Liver (tissue), 8 donors: ENCODE measurements at regions not wholly inside any gene's neighbourhood (a gene's known extent, or its start where the extent isn't known, plus 50 kb on each side); places are given as distances from the start of the nearest gene placed in this dataset.

Source experiments
- DNase-seq: peaks from one replicate; pipeline ENCODE4 v3.0.0-alpha.2; 2017; ENCODE audit warnings: low spot score
- H3K27ac ChIP-seq, 2 donors: one replicate each; pipeline ENCODE4 v1.7.0; 2013; ENCODE audit warnings: inconsistent platforms in 2 of 2, low read length in 2 of 2, control low read depth in 1 of 2, low read depth in 1 of 2, mild to moderate bottlenecking in 1 of 2
- H3K27me3 ChIP-seq, 4 donors: one replicate each; pipeline versions ENCODE4 v1.6.1 to v1.7.0; 2013; ENCODE audit warnings: low read length in 3 of 4, inconsistent platforms in 1 of 4, mild to moderate bottlenecking in 1 of 4, moderate library complexity in 1 of 4; ENCODE audit not compliant: control insufficient read depth in 4 of 4, insufficient read depth in 4 of 4
- H3K36me3 ChIP-seq, 4 donors: one replicate each; pipeline versions ENCODE4 v1.6.1 to v1.7.0; 2013; ENCODE audit warnings: low read length in 3 of 4, mild to moderate bottlenecking in 3 of 4, low read depth in 1 of 4, moderate library complexity in 1 of 4; ENCODE audit not compliant: control insufficient read depth in 4 of 4, insufficient read depth in 3 of 4
- H3K4me1 ChIP-seq, 4 donors: one replicate each; pipeline versions ENCODE4 v1.6.1 to v1.7.0; 2013; ENCODE audit warnings: low read length in 3 of 4, mild to moderate bottlenecking in 3 of 4, moderate library complexity in 1 of 4; ENCODE audit not compliant: control insufficient read depth in 4 of 4, insufficient read depth in 4 of 4
- H3K4me3 ChIP-seq, 3 donors: one replicate each; pipeline versions ENCODE4 v1.6.1 to v1.7.0; 2013; ENCODE audit warnings: low read length in 3 of 3, control low read depth in 1 of 3, low read depth in 1 of 3, mild to moderate bottlenecking in 1 of 3
- H3K9ac ChIP-seq, 2 donors: one replicate each; pipeline ENCODE4 v1.7.0; 2013; ENCODE audit warnings: low read length in 2 of 2, mild to moderate bottlenecking in 2 of 2, moderate library complexity in 2 of 2, control low read depth in 1 of 2, low read depth in 1 of 2
- H3K9me3 ChIP-seq, 4 donors: one replicate each; pipeline versions ENCODE4 v1.6.1 to v1.7.0; 2013; ENCODE audit warnings: low read length in 3 of 4; ENCODE audit not compliant: control insufficient read depth in 4 of 4
- ATF3 ChIP-seq: IDR thresholded peaks from 2 replicates; pipeline ENCODE4 v1.6.1; 2016; ENCODE audit warnings: antibody characterized with exemption
- EGR1 ChIP-seq, 2 donors: IDR thresholded peaks; 2 replicates each; pipeline ENCODE4 v1.6.1; 2016 to 2018; ENCODE audit warnings: antibody characterized with exemption in 2 of 2, low read depth in 2 of 2
- FOXA2 ChIP-seq: IDR thresholded peaks from 2 replicates; pipeline ENCODE4 v1.6.1; 2016; ENCODE audit warnings: antibody characterized with exemption
- GABPA ChIP-seq, 2 donors: IDR thresholded peaks in 1 of 2; conservative IDR thresholded peaks in 1 of 2; 2 replicates each; pipeline ENCODE4 v1.6.1; 2016; ENCODE audit warnings: antibody characterized with exemption in 2 of 2, mild to moderate bottlenecking in 1 of 2, moderate library complexity in 1 of 2
- HNF4A ChIP-seq, 2 donors: conservative IDR thresholded peaks; 2 replicates each; pipeline ENCODE4 v1.6.1; 2016; ENCODE audit warnings: antibody characterized with exemption in 2 of 2, mild to moderate bottlenecking in 2 of 2
- HNF4G ChIP-seq: IDR thresholded peaks from 2 replicates; pipeline ENCODE4 v1.6.1; 2016; ENCODE audit warnings: antibody characterized with exemption
- JUND ChIP-seq, 2 donors: IDR thresholded peaks; 2 replicates each; pipeline ENCODE4 v1.6.1; 2016; ENCODE audit warnings: antibody characterized with exemption in 2 of 2
- NR2F2 ChIP-seq: IDR thresholded peaks from 2 replicates; pipeline ENCODE4 v1.6.1; 2016; ENCODE audit warnings: antibody characterized with exemption
- RAD21 ChIP-seq, 2 donors: IDR thresholded peaks; 2 replicates each; pipeline ENCODE4 v1.6.1; 2016; ENCODE audit warnings: antibody characterized with exemption in 2 of 2, mild to moderate bottlenecking in 2 of 2
- REST ChIP-seq: IDR thresholded peaks from 2 replicates; pipeline ENCODE4 v1.6.1; 2016; ENCODE audit warnings: antibody characterized with exemption, mild to moderate bottlenecking
- RXRA ChIP-seq, 2 donors: IDR thresholded peaks; 2 replicates each; pipeline ENCODE4 v1.6.1; 2017 to 2018; ENCODE audit warnings: antibody characterized with exemption in 2 of 2, mild to moderate bottlenecking in 1 of 2
- SP1 ChIP-seq: IDR thresholded peaks from 2 replicates; pipeline ENCODE4 v1.6.1; 2018; ENCODE audit warnings: antibody characterized with exemption, mild to moderate bottlenecking
- YY1 ChIP-seq: IDR thresholded peaks from 2 replicates; pipeline ENCODE4 v1.6.1; 2016; ENCODE audit warnings: antibody characterized with exemption, mild to moderate bottlenecking
- ZBTB33 ChIP-seq: IDR thresholded peaks from 2 replicates; pipeline ENCODE4 v1.6.1; 2016; ENCODE audit warnings: antibody characterized with exemption
- WGBS: extraction: QIAGEN DNeasy Blood & Tissue Kit; methylation state at CpG from one replicate; pipeline ENCODE4 v1.1.7; 2013; 5-methylcytosine and 5-hydroxymethylcytosine counted together
- TF ChIP-seq, protein P1 (sequence below): fragments of 150-350 bp; IDR thresholded peaks from 2 replicates; pipeline ENCODE4 v1.5.1; 2017; ENCODE audit warnings: improper control_type of control experiment, low read depth, low read length; ENCODE audit not compliant: missing input control
- donor health status: healthy.
- donor health status: healthy.
- donor health status: healthy.
- donor health status: healthy.
- donor health status: healthy.

- no peak for TF ChIP-seq ZBTB33
- TF ChIP-seq ATF3: no peak
- no peak for TF ChIP-seq HNF4G
Observed at GRCh38 chr9:71592400-71592799, 175.9 kb downstream of the CEMIP2 start (continued).

GRCh38 chr9:71590362-71590761 lies 178.0 kb downstream of the CEMIP2 start:
- DNase-seq: no peak
- Histone ChIP-seq H3K4me3 (no peak overlapping the region), H3K9me3 (no peaks in the 10 kb centered on the region), H3K27me3 (no peaks in the 10 kb centered on the region), H3K36me3 (no peaks in the 10 kb centered on the region), H3K9ac (no peak overlapping the region), H3K27ac (no peak overlapping the region), H3K4me1 (peaks cover 0 to 14% (median 2%) of the 10 kb centered on the region in 4 donors)
- WGBS: 41% methylated on average over 3 of the region's 3 CpGs
- TF ChIP-seq NR2F2: no peak
- no peak for TF ChIP-seq FOXA2
- no peak for TF ChIP-seq REST
- TF ChIP-seq, protein P1, sequence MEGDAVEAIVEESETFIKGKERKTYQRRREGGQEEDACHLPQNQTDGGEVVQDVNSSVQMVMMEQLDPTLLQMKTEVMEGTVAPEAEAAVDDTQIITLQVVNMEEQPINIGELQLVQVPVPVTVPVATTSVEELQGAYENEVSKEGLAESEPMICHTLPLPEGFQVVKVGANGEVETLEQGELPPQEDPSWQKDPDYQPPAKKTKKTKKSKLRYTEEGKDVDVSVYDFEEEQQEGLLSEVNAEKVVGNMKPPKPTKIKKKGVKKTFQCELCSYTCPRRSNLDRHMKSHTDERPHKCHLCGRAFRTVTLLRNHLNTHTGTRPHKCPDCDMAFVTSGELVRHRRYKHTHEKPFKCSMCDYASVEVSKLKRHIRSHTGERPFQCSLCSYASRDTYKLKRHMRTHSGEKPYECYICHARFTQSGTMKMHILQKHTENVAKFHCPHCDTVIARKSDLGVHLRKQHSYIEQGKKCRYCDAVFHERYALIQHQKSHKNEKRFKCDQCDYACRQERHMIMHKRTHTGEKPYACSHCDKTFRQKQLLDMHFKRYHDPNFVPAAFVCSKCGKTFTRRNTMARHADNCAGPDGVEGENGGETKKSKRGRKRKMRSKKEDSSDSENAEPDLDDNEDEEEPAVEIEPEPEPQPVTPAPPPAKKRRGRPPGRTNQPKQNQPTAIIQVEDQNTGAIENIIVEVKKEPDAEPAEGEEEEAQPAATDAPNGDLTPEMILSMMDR: no peak
- TF ChIP-seq HNF4A (conservative IDR thresholded peaks at IDR 0.05): peak; percentile 50 to 73
- peak; percentile 19 for TF ChIP-seq SP1
- no peak for TF ChIP-seq EGR1 (IDR thresholded peaks at IDR 0.05; ENCODE audit: low read depth in 2 of 2)
- TF ChIP-seq GABPA (IDR thresholded peaks at IDR 0.05 in 1 of 2, conservative IDR thresholded peaks at IDR 0.05 in 1 of 2): no peak
- no peak for TF ChIP-seq JUND (IDR thresholded peaks at IDR 0.05)
- TF ChIP-seq ATF3: no peak
- TF ChIP-seq YY1: no peak
- TF ChIP-seq RXRA (IDR thresholded peaks at IDR 0.05): peak; percentile 31 to 47
- TF ChIP-seq HNF4G: no peak
- TF ChIP-seq RAD21 (IDR thresholded peaks at IDR 0.05): no peak
